ENCODE measurements at regions not wholly inside any gene's neighbourhood (a gene's known extent, or its start where the extent isn't known, plus 50 kb on each side); places are given as distances from the start of the nearest gene placed in this dataset.

- in situ Hi-C loops (cut with MboI; ENCODE audit: low sequenced_read_pairs) (loop anchor here (10.0 to 25.0 kb wide), 3 partner anchors 227 to 674 kb away; no protein-coding TSS in a partner anchor), dilution Hi-C loops (cut with HindIII; ENCODE audit: low sequenced_read_pairs, unreplicated experiment) (no loop called here), intact Hi-C loops (cut with micrococcal nuclease) (loop anchor here (1.0 to 10.0 kb wide), 4 partner anchors 127 to 694 kb away; no protein-coding TSS in a partner anchor)
- Histone ChIP-seq H3K9ac (ENCODE audit: low read depth, low read length) (no peak overlapping the region), H3K79me1 (ENCODE audit: low read depth in 1 of 2, low read length in 2 of 2) (no peaks in the 10 kb centered on the region), H3K9me3 (ENCODE audit: control insufficient read depth, insufficient read depth, low read length) (no peaks in the 10 kb centered on the region), H2BK15ac (ENCODE audit: low read depth, low read length) (peak overlapping the region; percentile 35; the same call in 1 of the 3 replicates), H4K5ac (ENCODE audit: low read depth, low read length) (no peak overlapping the region; the same call in 1 of the 2 replicates), H3K4me3 (ENCODE audit: insufficient read depth, low read depth, low read length) (no peak overlapping the region), H2AK9ac (replicated peaks; ENCODE audit: low read depth, low read length, poor library complexity) (no peak overlapping the region), H3K56ac (ENCODE audit: extremely low read depth, insufficient read depth, low read length) (no peak overlapping the region), H4K20me1 (ENCODE audit: insufficient read depth, low read length) (no peaks in the 10 kb centered on the region), H3K27me3 (ENCODE audit: control insufficient read depth, insufficient read depth, low read length) (no peaks in the 10 kb centered on the region), H3K18ac (ENCODE audit: low read depth, low read length) (no peak overlapping the region), H2BK5ac (ENCODE audit: low read depth, low read length, poor library complexity, severe bottlenecking) (no peak overlapping the region), H3K23ac (ENCODE audit: low read depth, low read length) (no peak overlapping the region), H3K4me2 (ENCODE audit: low read depth, low read length) (no peak overlapping the region), H3K14ac (replicated peaks; ENCODE audit: low read depth, low read length) (no peak overlapping the region), H3K9me1 (ENCODE audit: insufficient read depth, low read length) (no peaks in the 10 kb centered on the region), H2AFZ (replicated peaks; ENCODE audit: low read length, poor library complexity) (no peak overlapping the region), H4K8ac (ENCODE audit: low read depth in 2 of 2, low read length in 2 of 2) (no peak overlapping the region), H3K36me3 (ENCODE audit: control insufficient read depth, insufficient read depth, low read length) (no peaks in the 10 kb centered on the region), H3K4ac (ENCODE audit: low read depth, low read length) (no peak overlapping the region), H2AK5ac (ENCODE audit: low read depth, low read length) (no peak overlapping the region), H3K27ac (ENCODE audit: insufficient read depth, low read length) (no peak overlapping the region), H3K4me1 (ENCODE audit: control insufficient read depth, insufficient read depth, low read length) (no peaks in the 10 kb centered on the region), H4K91ac (ENCODE audit: insufficient read depth, low read depth, low read length) (no peak overlapping the region), H2BK120ac (ENCODE audit: low read depth, low read length) (no peak overlapping the region), H2BK20ac (ENCODE audit: low read depth, low read length) (0 out of 2 replicates have a peak overlapping the region, but pooled peaks have one; percentile 35)
- no CpG with 5 or more reads among the region's 5 CpGs for WGBS, 2 experiments (ENCODE audit: extremely low coverage in 2 of 2, insufficient read length in 1 of 2)
- DNase-seq (no peak), ATAC-seq (ENCODE audit: low read depth) (no peak)
- TF ChIP-seq MAZ (IDR thresholded peaks at IDR 0.05; ENCODE audit: borderline replicate concordance, low read depth, low read length) (no peak), RAD21 (IDR thresholded peaks at IDR 0.05; ENCODE audit: low read length) (no peak), CTCF (conservative IDR thresholded peaks at IDR 0.05; ENCODE audit: low read depth, low read length) (no peak), MAFK (IDR thresholded peaks at IDR 0.05; ENCODE audit: low read depth, low read length) (no peak), RFX5 (IDR thresholded peaks at IDR 0.05; ENCODE audit: low read depth, low read length) (no peak), POLR2A (IDR thresholded peaks at IDR 0.05; ENCODE audit: low read depth, low read length) (no peak), RCOR1 (IDR thresholded peaks at IDR 0.05; ENCODE audit: insufficient replicate concordance, low read length) (no peak), BHLHE40 (IDR thresholded peaks at IDR 0.05; ENCODE audit: low read depth, low read length) (no peak), NFE2L2 (IDR thresholded peaks at IDR 0.05; ENCODE audit: low read depth, low read length) (no peak), MXI1 (IDR thresholded peaks at IDR 0.05; ENCODE audit: borderline replicate concordance, low read depth, low read length) (no peak), FOS (IDR thresholded peaks at IDR 0.05; ENCODE audit: low read depth, low read length) (no peak), CHD1 (IDR thresholded peaks at IDR 0.05; ENCODE audit: low read depth, low read length) (no peak), CEBPB (IDR thresholded peaks at IDR 0.05; ENCODE audit: low read depth, low read length) (no peak), SMC3 (IDR thresholded peaks at IDR 0.05; ENCODE audit: low read depth, low read length) (no peak)
- TF ChIP-seq, protein P1, sequence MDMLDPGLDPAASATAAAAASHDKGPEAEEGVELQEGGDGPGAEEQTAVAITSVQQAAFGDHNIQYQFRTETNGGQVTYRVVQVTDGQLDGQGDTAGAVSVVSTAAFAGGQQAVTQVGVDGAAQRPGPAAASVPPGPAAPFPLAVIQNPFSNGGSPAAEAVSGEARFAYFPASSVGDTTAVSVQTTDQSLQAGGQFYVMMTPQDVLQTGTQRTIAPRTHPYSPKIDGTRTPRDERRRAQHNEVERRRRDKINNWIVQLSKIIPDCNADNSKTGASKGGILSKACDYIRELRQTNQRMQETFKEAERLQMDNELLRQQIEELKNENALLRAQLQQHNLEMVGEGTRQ (IDR thresholded peaks at IDR 0.05; ENCODE audit: low read depth, low read length): no peak
- TF ChIP-seq, protein P2, sequence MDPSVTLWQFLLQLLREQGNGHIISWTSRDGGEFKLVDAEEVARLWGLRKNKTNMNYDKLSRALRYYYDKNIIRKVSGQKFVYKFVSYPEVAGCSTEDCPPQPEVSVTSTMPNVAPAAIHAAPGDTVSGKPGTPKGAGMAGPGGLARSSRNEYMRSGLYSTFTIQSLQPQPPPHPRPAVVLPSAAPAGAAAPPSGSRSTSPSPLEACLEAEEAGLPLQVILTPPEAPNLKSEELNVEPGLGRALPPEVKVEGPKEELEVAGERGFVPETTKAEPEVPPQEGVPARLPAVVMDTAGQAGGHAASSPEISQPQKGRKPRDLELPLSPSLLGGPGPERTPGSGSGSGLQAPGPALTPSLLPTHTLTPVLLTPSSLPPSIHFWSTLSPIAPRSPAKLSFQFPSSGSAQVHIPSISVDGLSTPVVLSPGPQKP (IDR thresholded peaks at IDR 0.05; ENCODE audit: borderline replicate concordance, low read depth, low read length): no peak
- BruUV-seq (replicated peaks): no TSS peak
- ChIA-PET CTCF (interaction anchor here (0.5 to 2.4 kb wide), 7 partner anchors 12 to 694 kb away, joined by 3 to 15 read pairs (median 4); no protein-coding TSS in a partner anchor), POLR2A (ENCODE audit: unreplicated experiment) (no interaction called here)
Measured at GRCh38 chr17:71461498-71462169, 659.2 kb upstream of the SOX9 start.

Measured in IMR-90 (cell line).